Right ventricle myocardium inferior (tissue), 1 donor: ENCODE measurements at regions not wholly inside any gene's neighbourhood (a gene's known extent, or its start where the extent isn't known, plus 50 kb on each side); places are given as distances from the start of the nearest gene placed in this dataset.
"Not testable (repeated sequence)": the region's sequence is repeated elsewhere in the genome, so short reads cannot be mapped to it uniquely, and the experiment has no call there.

Experiments used
- ATAC-seq: fragments of 200-7000 bp; cut with Tn5 transposase; one replicate; pipeline ENCODE4 v1.9.1; 2020; ENCODE audit warnings: mild to moderate bottlenecking, moderate library complexity
- DNase-seq: peaks from one replicate; pipeline ENCODE4 v3.0.0; 2021; ENCODE audit errors: missing footprints
- intact Hi-C: fragments of 100-400 bp; cut with DNase I; formaldehyde crosslinking; loops from one replicate; pipeline ENCODE4 v1.11.0; 2022
- donor health status: DM: no; HTN: yes; CAD: no; lungs with severe emphysema.

DNA sequence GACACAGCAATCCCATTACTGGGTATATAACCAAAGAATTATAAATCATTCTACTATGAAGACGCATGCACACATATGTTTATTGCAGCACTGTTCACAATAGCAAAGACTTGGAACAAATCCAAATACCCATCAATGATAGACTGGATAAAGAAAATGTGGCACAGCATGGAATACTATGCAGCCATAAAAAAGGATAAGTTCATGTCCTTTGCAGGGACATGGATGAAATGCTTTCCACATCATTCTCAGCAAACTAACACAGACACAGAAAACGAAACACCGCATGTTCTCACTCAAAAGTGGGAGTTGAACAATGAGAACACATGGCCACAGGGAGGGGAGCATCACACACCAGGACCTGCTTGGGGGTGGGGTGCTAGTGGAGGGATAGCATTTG lies 613.0 kb downstream of the RFPL4B start:
- intact Hi-C loops, ATAC-seq, DNase-seq: not testable (repeated sequence)

DNA sequence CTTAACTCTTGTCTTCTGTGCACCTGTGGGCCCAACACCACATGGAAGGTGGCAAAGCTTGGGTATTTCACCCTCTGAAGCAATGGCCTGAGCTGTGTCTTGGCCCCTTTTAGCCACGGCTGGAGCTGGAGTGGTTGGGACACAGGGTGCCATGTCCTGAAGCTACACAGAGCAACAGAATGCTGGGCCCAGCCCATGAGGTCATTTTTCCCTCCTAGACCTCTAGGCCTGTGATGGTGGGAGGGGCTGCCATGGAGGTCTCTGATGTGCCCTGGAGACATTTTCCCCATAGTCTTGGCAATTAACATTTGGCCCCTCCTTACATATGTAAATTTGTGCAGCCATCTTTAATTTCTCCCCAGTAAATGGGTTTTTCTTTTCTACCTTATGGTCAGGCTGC lies 620.8 kb downstream of the RFPL4B start:
- intact Hi-C loops = no loop called here
- ATAC-seq = no peak
- no peak for DNase-seq

DNA sequence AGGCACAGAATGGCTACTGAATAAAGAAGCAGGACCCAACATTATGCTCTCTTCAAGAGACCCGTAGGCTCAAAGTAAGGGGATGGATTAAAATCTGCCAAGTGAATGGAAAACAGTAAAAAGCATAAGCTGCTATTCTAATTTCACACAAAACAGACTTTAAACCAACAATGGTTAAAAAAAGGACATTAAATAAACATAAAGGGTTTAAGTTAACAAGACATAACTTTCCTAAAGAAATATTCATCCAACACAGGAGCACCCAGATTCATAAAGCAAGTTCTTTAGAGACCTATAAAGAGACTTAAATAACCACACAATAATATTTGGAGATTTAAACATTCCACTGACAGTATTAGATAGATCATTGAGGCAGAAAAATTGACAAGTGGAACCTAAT lies 624.5 kb downstream of the RFPL4B start:
- intact Hi-C loops = no loop called here
- DNase-seq = no peak
- ATAC-seq = no peak

DNA sequence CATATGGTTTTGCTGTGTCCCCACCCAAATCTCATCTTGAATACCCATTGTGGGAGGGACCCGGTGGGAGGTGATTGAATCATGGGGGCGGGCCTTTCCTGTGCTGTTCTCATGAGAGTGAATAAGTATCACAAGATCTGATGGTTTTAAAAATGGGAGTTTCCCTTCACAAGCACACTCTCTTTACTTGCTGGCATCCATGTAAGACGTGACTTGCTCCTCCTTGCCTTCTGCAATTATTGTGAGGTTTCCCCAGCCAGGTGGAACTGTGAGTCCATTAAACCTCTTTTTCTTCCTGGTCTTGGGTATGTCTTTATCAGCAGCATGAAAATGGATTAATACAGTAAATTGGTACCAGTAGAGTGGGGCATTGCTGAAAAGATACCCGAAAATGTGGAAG lies 627.8 kb downstream of the RFPL4B start:
- ATAC-seq, intact Hi-C loops, DNase-seq: not testable (repeated sequence)

DNA sequence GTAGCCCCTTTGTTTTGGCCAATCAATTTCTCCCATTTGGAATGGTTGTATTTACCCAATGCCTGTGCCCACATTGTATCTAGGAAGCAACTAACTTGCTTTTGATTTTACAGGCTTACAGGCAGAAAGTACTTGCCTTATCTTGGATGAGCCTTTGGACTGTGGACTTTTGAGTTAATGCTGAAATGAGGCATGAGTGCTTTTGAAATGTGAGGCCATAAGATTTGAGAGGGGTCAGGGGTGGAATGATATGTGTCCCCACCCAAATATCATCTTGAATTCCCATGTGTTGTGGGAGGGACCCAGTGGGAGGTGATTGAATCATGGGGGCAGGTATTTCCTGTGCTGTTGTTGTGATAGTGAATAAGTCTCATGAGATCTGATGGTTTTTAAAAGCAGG lies 629.4 kb downstream of the RFPL4B start:
- intact Hi-C loops, ATAC-seq, DNase-seq: not testable (repeated sequence)

GRCh38 chr6:112979830-112980229 lies 632.7 kb downstream of the RFPL4B start:
- intact Hi-C loops = no loop called here
- ATAC-seq (peak; percentile 54), DNase-seq (no peak)

GRCh38 chr6:112980676-112981075 lies 633.5 kb downstream of the RFPL4B start:
- intact Hi-C loops = no loop called here
- no peak for ATAC-seq
- no peak for DNase-seq

- no peak for DNase-seq
- no peak for ATAC-seq
- intact Hi-C loops = no loop called here
These were observed 636.7 kb downstream of the RFPL4B start for GRCh38 chr6:112983713-112984261.

GRCh38 chr6:112984899-112985298 lies 637.8 kb downstream of the RFPL4B start:
- intact Hi-C loops = no loop called here
- ATAC-seq (no peak), DNase-seq (no peak)

- ATAC-seq = no peak
- intact Hi-C loops = no loop called here
These were observed 639.2 kb downstream of the RFPL4B start for GRCh38 chr6:112986321-112986720.

GRCh38 chr6:112988748-112989147 lies 641.6 kb downstream of the RFPL4B start:
- ATAC-seq = no peak
- DNase-seq = no peak

More at GRCh38 chr6:112986321-112986720, 639.2 kb downstream of the RFPL4B start:
- DNase-seq = no peak

DNA sequence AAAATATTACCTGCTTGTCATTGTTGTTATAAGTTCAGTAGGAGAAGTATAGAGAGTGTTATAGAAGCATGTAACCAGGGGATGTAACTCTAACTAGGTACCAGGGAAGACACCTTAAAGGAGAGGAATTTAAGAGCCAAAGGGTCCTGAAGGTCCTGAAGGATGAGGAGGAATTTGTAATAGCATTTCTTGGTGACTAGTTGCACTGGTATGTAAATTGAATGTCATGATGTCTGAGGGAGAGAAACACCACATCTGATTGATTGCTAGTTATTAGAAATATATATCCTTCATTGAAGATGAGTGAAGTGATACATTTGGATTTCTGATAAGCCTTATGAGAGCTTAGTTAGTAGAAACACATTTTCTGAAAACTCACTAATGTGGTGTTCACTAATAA lies 643.8 kb downstream of the RFPL4B start:
- no peak for DNase-seq

More at GRCh38 chr6:112988748-112989147, 641.6 kb downstream of the RFPL4B start:
- intact Hi-C loops = no loop called here

GRCh38 chr6:112991912-112992311 lies 644.8 kb downstream of the RFPL4B start:
- no peak for ATAC-seq
- no peak for DNase-seq
- intact Hi-C loops = no loop called here

More for the DNA sequence above, 643.8 kb downstream of the RFPL4B start:
- intact Hi-C loops = no loop called here
- ATAC-seq = no peak

DNA sequence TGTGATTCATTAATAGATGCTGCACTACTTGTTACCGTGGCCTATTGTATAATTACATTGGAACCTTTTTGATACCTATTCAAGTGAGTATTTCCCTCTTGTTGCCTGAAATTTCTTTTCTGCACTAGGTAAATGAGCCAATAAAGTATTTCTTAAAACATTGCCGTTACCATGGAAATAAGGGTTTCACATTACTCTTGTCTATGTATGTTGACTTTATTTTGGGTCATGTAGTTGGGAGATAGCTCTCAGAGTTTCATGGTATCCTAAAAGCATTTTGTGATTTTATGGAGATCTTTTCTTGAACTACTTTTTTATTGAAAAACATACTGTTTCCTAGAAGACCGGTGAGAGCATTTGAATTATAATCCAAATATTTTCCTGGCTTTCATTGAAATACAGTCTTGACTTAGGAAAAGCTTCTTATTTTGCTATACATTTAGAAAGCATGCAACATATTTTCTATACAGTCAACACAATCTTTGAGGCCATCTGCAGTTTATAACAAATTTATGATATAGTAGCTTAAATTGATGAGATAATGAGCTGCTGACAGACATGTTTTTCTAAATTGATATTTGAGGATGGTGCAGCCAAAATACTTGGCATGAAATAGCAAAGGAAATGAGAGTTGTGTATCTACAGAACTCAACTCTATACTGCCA lies 650.4 kb downstream of the RFPL4B start:
- intact Hi-C loops = no loop called here
- ATAC-seq (no peak), DNase-seq (no peak)

DNA sequence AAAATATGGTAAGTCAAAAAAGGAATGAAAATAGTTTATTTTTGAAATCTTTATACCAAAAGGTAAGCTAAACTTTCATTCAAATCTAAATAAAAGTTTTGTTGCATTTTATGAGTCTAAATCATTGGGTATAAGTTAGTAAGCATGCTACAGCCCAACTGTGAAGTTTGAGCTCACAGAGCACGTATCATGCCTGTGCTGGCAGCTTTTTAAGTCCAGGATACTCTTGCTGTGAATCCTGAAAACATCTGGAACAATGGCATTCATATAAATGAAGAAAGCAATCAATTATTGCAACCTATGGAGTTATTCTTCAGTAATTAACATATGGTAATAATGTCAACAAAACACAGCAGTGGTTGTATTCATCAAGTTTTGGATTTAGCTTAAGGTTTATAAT lies 656.9 kb downstream of the RFPL4B start:
- no peak for DNase-seq
- intact Hi-C loops = no loop called here
- ATAC-seq = no peak

GRCh38 chr6:113004470-113005270 lies 657.5 kb downstream of the RFPL4B start:
- intact Hi-C loops = no loop called here
- no peak for ATAC-seq
- DNase-seq = no peak

- DNase-seq (no peak), ATAC-seq (no peak)
- intact Hi-C loops = no loop called here
These were observed 659.4 kb downstream of the RFPL4B start for GRCh38 chr6:113006494-113006893.

GRCh38 chr6:113009682-113010081 lies 662.6 kb downstream of the RFPL4B start:
- intact Hi-C loops = no loop called here
- ATAC-seq (no peak), DNase-seq (no peak)

- DNase-seq (no peak), ATAC-seq (no peak)
- intact Hi-C loops = no loop called here
These were observed 663.3 kb downstream of the RFPL4B start for GRCh38 chr6:113010196-113010989.
